ENCODE measurements at regions not wholly inside any gene's neighbourhood (a gene's known extent, or its start where the extent isn't known, plus 50 kb on each side); places are given as distances from the start of the nearest gene placed in this dataset.

- TF ChIP-seq POLR2A (IDR thresholded peaks at IDR 0.05; ENCODE audit: low read depth, low read length) (no peak), POLR2AphosphoS5 (IDR thresholded peaks at IDR 0.05; ENCODE audit: low read depth, low read length) (no peak), TAF1 (IDR thresholded peaks at IDR 0.05; ENCODE audit: low read depth, low read length) (no peak), PAX5 (IDR thresholded peaks at IDR 0.05; ENCODE audit: insufficient read depth, low read length, severe bottlenecking) (no peak), POU2F2 (IDR thresholded peaks at IDR 0.05; ENCODE audit: low read depth, low read length) (no peak)
Measured at GRCh38 chr2:128420776-128421175, 102.1 kb upstream of the HS6ST1 start.
